Smooth muscle cell (in vitro differentiated cells): ENCODE measurements at regions not wholly inside any gene's neighbourhood (a gene's known extent, or its start where the extent isn't known, plus 50 kb on each side); places are given as distances from the start of the nearest gene placed in this dataset.

ENCODE experiments used
- DNase-seq: peaks from one replicate; lab custom pipeline; 2025; ENCODE audit not compliant: unreplicated experiment; lab: John Stamatoyannopoulos, UW
- H2AFZ ChIP-seq: fragments of 200-600 bp; sonication (generic); 2 replicates; pipeline ENCODE4 v1.6.0; 2016; ENCODE audit warnings: antibody characterized with exemption, low read depth, mild to moderate bottlenecking
- H3F3A ChIP-seq: fragments of 200-600 bp; sonication (generic); 2 replicates; pipeline ENCODE4 v1.6.0; 2017; ENCODE audit warnings: antibody characterized with exemption, low read depth
- H3K27ac ChIP-seq: fragments of 200-600 bp; sonication (generic); 2 replicates; pipeline ENCODE4 v1.5.1; 2016; ENCODE audit warnings: low read depth, mild to moderate bottlenecking
- H3K27me3 ChIP-seq: fragments of 200-600 bp; sonication (generic); 2 replicates; pipeline ENCODE4 v1.6.1; 2016; ENCODE audit warnings: low read depth, mild to moderate bottlenecking
- H3K36me3 ChIP-seq: fragments of 200-600 bp; sonication (generic); 2 replicates; pipeline ENCODE4 v1.5.1; 2016; ENCODE audit warnings: low read depth
- H3K4me1 ChIP-seq: fragments of 200-600 bp; sonication (generic); 2 replicates; pipeline ENCODE4 v1.5.1; 2016; ENCODE audit warnings: low read depth
- H3K4me2 ChIP-seq: fragments of 200-600 bp; sonication (generic); 2 replicates; pipeline ENCODE4 v1.6.0; 2016; ENCODE audit warnings: mild to moderate bottlenecking
- H3K4me3 ChIP-seq: fragments of 200-600 bp; sonication (generic); 2 replicates; pipeline ENCODE4 v1.5.1; 2016; ENCODE audit warnings: mild to moderate bottlenecking
- H3K79me2 ChIP-seq: fragments of 200-600 bp; sonication (generic); 2 replicates; pipeline ENCODE4 v1.6.0; 2016; ENCODE audit warnings: low read depth, mild to moderate bottlenecking
- H3K9ac ChIP-seq: fragments of 200-600 bp; sonication (generic); 2 replicates; pipeline ENCODE4 v1.6.0; 2016; ENCODE audit warnings: low read depth
- H3K9me3 ChIP-seq: fragments of 200-600 bp; sonication (generic); replicated peaks from 2 replicates; pipeline ENCODE4 v1.5.1; 2016; ENCODE audit warnings: low read depth
- H4K20me1 ChIP-seq: fragments of 200-600 bp; sonication (generic); 2 replicates; pipeline ENCODE4 v1.6.0; 2016; ENCODE audit warnings: low read depth
- WGBS: methylation state at CpG from one replicate; pipeline ENCODE4 v1.1.7; 2016; ENCODE audit warnings: low lambda C conversion rate; 5-methylcytosine and 5-hydroxymethylcytosine counted together
- TF ChIP-seq, protein P1 (sequence below): fragments of 200-600 bp; sonication (generic); IDR thresholded peaks from 2 replicates; pipeline ENCODE4 v1.5.1; 2017; ENCODE audit warnings: borderline replicate concordance, mild to moderate bottlenecking, antibody characterized with exemption; ENCODE audit not compliant: insufficient read depth, poor library complexity, severe bottlenecking

DNA sequence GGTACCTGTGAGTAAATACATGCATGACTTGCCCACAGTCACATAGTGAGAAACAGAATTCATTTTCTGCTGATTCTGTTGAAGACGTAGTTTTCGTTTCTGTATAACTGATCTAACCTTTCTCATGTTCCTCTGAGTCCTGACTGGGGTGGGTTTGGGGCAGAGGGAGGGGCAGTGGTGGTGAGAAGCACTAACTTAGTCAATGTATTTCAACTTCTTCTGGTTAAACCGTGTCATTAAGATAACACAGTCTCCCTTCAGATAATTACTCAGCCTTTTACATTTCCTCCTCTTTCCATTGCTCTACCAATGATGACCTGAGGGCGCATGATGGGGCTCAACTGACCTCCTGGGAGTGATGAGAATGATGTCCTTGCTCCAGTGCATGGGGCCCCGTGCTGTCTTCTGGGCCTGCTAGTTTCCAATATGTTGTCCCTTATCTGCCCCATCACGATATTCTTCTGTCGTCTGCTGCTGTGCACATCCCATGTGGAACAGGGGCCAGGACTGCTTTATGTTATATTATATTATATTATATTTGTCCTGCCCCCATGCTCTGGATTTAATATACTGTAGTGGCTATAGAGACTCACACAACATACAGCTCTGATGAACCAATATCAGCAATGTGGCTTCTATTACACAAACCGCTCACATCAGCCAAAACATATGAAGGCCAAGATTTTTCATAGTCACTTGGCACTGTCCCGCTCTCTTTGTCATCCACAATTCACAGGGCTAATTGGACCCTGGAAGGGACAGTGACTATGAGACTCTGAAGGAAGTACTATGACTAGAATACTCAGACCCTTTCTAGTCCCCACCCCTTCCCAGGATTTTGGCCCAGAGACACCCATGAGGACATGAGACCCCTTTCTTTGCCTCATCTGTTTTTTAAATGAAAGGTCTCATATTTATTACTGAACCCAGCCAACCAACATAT lies 407.1 kb upstream of the MCTP2 start:
- TF ChIP-seq, protein P1, sequence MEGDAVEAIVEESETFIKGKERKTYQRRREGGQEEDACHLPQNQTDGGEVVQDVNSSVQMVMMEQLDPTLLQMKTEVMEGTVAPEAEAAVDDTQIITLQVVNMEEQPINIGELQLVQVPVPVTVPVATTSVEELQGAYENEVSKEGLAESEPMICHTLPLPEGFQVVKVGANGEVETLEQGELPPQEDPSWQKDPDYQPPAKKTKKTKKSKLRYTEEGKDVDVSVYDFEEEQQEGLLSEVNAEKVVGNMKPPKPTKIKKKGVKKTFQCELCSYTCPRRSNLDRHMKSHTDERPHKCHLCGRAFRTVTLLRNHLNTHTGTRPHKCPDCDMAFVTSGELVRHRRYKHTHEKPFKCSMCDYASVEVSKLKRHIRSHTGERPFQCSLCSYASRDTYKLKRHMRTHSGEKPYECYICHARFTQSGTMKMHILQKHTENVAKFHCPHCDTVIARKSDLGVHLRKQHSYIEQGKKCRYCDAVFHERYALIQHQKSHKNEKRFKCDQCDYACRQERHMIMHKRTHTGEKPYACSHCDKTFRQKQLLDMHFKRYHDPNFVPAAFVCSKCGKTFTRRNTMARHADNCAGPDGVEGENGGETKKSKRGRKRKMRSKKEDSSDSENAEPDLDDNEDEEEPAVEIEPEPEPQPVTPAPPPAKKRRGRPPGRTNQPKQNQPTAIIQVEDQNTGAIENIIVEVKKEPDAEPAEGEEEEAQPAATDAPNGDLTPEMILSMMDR, result no peak
- H3K27ac ChIP-seq, result no peak overlapping the region
- H3K4me1 ChIP-seq, result no peaks in the 10 kb centered on the region
- H3K27me3 ChIP-seq, result peaks cover 14% of the 10 kb centered on the region
- H3F3A ChIP-seq, result no peaks in the 10 kb centered on the region
- no peak overlapping the region for H3K9ac ChIP-seq
- H3K36me3 ChIP-seq, result no peaks in the 10 kb centered on the region
- no peak overlapping the region for H3K4me2 ChIP-seq
- no peaks in the 10 kb centered on the region for H3K79me2 ChIP-seq
- no peaks in the 10 kb centered on the region for H4K20me1 ChIP-seq
- H3K9me3 ChIP-seq, result no peaks in the 10 kb centered on the region
- WGBS, result 68% methylated on average over 9 of the region's 9 CpGs
- H2AFZ ChIP-seq, result no peak overlapping the region
- DNase-seq, result no peak
- no peak overlapping the region for H3K4me3 ChIP-seq

DNA sequence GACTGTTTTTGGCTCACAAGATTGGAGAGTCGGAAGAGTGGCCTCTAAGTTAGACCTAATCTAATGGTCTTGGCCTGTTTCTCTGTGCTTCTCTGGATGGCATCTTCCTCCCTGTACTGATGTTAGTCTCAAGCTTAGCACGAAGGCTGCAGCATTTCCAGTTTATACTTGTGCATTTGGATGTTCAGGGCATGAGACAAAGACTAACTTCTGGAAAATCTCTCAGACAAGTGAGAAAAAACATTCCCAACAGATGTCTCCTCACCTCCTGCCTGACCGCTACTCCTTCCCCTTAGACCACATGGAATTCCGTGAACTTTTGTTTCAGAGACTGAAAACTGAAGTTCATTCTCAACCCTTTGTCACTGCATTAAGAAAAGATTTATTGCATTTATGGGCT lies 410.8 kb upstream of the MCTP2 start:
- Histone ChIP-seq H3K27ac (no peak overlapping the region), H3K27me3 (peaks cover 16% of the 10 kb centered on the region), H4K20me1 (no peaks in the 10 kb centered on the region), H3K79me2 (no peaks in the 10 kb centered on the region), H3K4me2 (no peak overlapping the region), H3K9me3 (no peaks in the 10 kb centered on the region), H2AFZ (no peak overlapping the region), H3K36me3 (no peaks in the 10 kb centered on the region), H3F3A (no peaks in the 10 kb centered on the region), H3K4me3 (no peak overlapping the region), H3K9ac (no peak overlapping the region), H3K4me1 (no peaks in the 10 kb centered on the region)
- TF ChIP-seq, protein P1, result no peak
- WGBS, result 90% methylated on average over 4 of the region's 4 CpGs
- no peak for DNase-seq

DNA sequence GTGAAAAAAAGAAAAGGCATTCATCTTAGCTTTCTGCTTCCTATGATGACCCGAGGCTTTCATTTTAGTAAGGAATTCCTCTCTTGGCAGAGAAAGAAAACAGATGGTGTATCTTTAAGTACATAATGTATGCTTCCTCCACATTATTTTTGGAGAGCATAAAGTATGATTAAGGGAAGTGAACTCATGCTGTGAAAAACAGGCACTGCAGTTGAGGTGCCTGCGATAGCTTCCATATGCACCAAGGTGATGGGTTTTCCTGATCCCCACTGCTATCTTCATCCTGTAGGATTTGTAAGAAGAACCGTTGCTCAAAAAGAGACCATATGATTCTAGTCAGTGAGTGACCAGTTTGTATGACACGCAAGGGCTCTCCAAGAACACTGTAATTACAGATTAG lies 411.5 kb upstream of the MCTP2 start:
- Histone ChIP-seq H3K27ac (no peak overlapping the region), H3K4me1 (no peaks in the 10 kb centered on the region), H2AFZ (no peak overlapping the region), H3K27me3 (peaks cover 16% of the 10 kb centered on the region), H3F3A (no peaks in the 10 kb centered on the region), H3K79me2 (no peaks in the 10 kb centered on the region), H4K20me1 (no peaks in the 10 kb centered on the region), H3K9ac (no peak overlapping the region), H3K9me3 (no peaks in the 10 kb centered on the region), H3K36me3 (no peaks in the 10 kb centered on the region), H3K4me3 (no peak overlapping the region), H3K4me2 (no peak overlapping the region)
- WGBS, result 69% methylated on average over 4 of the region's 4 CpGs
- TF ChIP-seq, protein P1, result no peak
- DNase-seq, result no peak

DNA sequence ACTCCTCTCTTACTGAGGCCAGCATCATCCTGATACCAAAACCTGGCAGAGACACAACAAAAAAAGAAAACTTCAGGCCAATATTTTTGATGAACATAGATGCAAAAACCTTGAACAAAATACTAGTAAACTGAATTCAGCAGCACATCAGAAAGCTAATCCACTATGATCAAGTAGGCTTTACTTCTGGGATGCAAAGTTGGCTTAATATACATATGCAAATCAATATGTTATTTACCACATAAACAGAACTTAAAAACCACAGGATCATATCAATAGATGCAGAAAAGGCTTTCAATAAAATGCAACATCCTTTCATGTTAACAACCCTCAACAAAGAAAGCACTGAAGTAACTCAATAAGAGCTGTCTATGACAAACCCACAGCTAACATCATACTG lies 414.5 kb upstream of the MCTP2 start:
- no peak for DNase-seq
- no peak overlapping the region for H3K4me3 ChIP-seq
- no peaks in the 10 kb centered on the region for H3K4me1 ChIP-seq
- H3K27me3 ChIP-seq, result peaks cover 12% of the 10 kb centered on the region
- H3F3A ChIP-seq, result no peaks in the 10 kb centered on the region
- no peaks in the 10 kb centered on the region for H4K20me1 ChIP-seq
- TF ChIP-seq, protein P1, result no peak
- H3K4me2 ChIP-seq, result no peak overlapping the region
- no peaks in the 10 kb centered on the region for H3K36me3 ChIP-seq
- H2AFZ ChIP-seq, result no peak overlapping the region
- no peak overlapping the region for H3K27ac ChIP-seq
- H3K9me3 ChIP-seq, result no peaks in the 10 kb centered on the region
- no peaks in the 10 kb centered on the region for H3K79me2 ChIP-seq
- H3K9ac ChIP-seq, result no peak overlapping the region
